DND-41 (cell line): ENCODE measurements at regions not wholly inside any gene's neighbourhood (a gene's known extent, or its start where the extent isn't known, plus 50 kb on each side); places are given as distances from the start of the nearest gene placed in this dataset.

Experiments
- ATAC-seq: fragments of 200-7000 bp; cut with Tn5 transposase; 3 replicates; pipeline ENCODE4 v1.9.1; 2021; ENCODE audit warnings: low read depth; ENCODE audit not compliant: insufficient read depth
- DNase-seq: peaks from one replicate; pipeline ENCODE4 v3.0.0-alpha.2; 2020
- H2AFZ ChIP-seq: 2 replicates; pipeline ENCODE4 v1.6.0; 2012; ENCODE audit warnings: low read depth, low read length
- H3K27ac ChIP-seq: 2 replicates; pipeline ENCODE4 v1.5.1; 2012; ENCODE audit warnings: low read length, inconsistent platforms
- H3K27me3 ChIP-seq: fragments of 200-600 bp; sonication (generic); 2 replicates; pipeline ENCODE4 v1.6.0; 2012; ENCODE audit warnings: low read length, mild to moderate bottlenecking, inconsistent platforms; ENCODE audit not compliant: insufficient read depth, poor library complexity
- H3K36me3 ChIP-seq: 2 replicates; pipeline ENCODE4 v1.5.1; 2012; ENCODE audit warnings: low read length, inconsistent platforms; ENCODE audit not compliant: insufficient read depth
- H3K4me1 ChIP-seq: 2 replicates; pipeline ENCODE4 v1.5.1; 2012; ENCODE audit warnings: mild to moderate bottlenecking, low read length; ENCODE audit not compliant: insufficient read depth
- H3K4me2 ChIP-seq: 2 replicates; pipeline ENCODE4 v1.6.0; 2012; ENCODE audit warnings: mild to moderate bottlenecking, moderate library complexity, low read length, inconsistent platforms; ENCODE audit not compliant: insufficient read depth
- H3K4me3 ChIP-seq, 2 experiments: fragments of 200-600 bp in 1 of 2; shearing (Covaris generic) in 1 of 2; 2 replicates each; pipeline ENCODE4 v1.5.1; 2012 to 2016; ENCODE audit warnings: inconsistent platforms in 2 of 2, low read length in 2 of 2, mild to moderate bottlenecking in 2 of 2, low read depth in 1 of 2, moderate library complexity in 1 of 2
- H3K79me2 ChIP-seq: 2 replicates; pipeline ENCODE4 v1.6.0; 2012; ENCODE audit warnings: low read length, inconsistent platforms; ENCODE audit not compliant: insufficient read depth
- H3K9ac ChIP-seq: 2 replicates; pipeline ENCODE4 v1.6.0; 2012; ENCODE audit warnings: low read depth, mild to moderate bottlenecking, inconsistent platforms, low read length, moderate library complexity
- H3K9me3 ChIP-seq: 2 replicates; pipeline ENCODE4 v1.5.1; 2012; ENCODE audit warnings: low read length, moderate library complexity, mild to moderate bottlenecking, inconsistent platforms; ENCODE audit not compliant: insufficient read depth, severe bottlenecking
- H4K20me1 ChIP-seq: 2 replicates; pipeline ENCODE4 v1.6.0; 2012; ENCODE audit warnings: low read length; ENCODE audit not compliant: insufficient read depth
- EZH2 ChIP-seq: IDR thresholded peaks from 3 replicates; pipeline ENCODE4 v1.6.1; 2012; ENCODE audit warnings: borderline replicate concordance, low read depth, mild to moderate bottlenecking, moderate library complexity, low read length, inconsistent platforms; ENCODE audit not compliant: severe bottlenecking
- TF ChIP-seq, protein P1 (sequence below): IDR thresholded peaks from 2 replicates; pipeline ENCODE4 v1.5.1; 2012; ENCODE audit warnings: borderline replicate concordance, low read length, moderate library complexity, mild to moderate bottlenecking; ENCODE audit not compliant: poor library complexity, severe bottlenecking; ENCODE audit errors: extremely low read depth

DNA sequence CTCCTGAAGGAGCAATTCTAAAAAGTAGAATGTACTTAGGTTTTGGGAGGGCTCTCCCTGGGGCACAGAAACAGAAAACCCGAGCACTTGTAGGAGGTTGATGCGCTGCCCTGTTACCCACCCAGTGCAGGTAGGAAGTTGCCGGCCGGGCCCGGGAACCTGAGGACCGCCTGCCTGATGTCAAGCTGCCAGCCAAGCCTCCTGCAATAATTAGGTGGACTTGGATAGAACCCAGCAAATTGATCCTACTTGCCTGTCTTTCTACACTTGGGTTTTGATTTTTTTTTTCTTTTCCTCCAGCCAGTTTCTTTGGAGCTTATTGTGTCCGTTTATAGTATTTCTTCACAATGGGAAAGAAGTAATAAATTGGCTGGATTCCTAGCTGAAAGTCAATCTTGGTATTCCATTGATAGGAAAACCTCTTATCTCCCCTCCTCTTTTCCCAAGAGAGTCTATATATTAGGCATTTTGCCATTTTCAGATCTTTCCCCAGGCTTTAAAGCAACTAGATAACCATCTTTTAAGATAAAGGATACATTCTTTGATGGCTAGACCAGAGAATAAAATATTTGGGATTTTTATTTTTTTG, 78.3 kb upstream of the FYN start:
- no peak for DNase-seq
- Histone ChIP-seq H2AFZ (no peak overlapping the region), H3K27me3 (no peaks in the 10 kb centered on the region), H3K9me3 (no peaks in the 10 kb centered on the region), H3K4me2 (no peak overlapping the region), H3K27ac (no peak overlapping the region), H4K20me1 (no peaks in the 10 kb centered on the region), H3K79me2 (no peaks in the 10 kb centered on the region), H3K9ac (no peak overlapping the region), H3K4me1 (no peaks in the 10 kb centered on the region), H3K36me3 (no peaks in the 10 kb centered on the region), H3K4me3 (no peak overlapping the region)
- TF ChIP-seq, protein P1, sequence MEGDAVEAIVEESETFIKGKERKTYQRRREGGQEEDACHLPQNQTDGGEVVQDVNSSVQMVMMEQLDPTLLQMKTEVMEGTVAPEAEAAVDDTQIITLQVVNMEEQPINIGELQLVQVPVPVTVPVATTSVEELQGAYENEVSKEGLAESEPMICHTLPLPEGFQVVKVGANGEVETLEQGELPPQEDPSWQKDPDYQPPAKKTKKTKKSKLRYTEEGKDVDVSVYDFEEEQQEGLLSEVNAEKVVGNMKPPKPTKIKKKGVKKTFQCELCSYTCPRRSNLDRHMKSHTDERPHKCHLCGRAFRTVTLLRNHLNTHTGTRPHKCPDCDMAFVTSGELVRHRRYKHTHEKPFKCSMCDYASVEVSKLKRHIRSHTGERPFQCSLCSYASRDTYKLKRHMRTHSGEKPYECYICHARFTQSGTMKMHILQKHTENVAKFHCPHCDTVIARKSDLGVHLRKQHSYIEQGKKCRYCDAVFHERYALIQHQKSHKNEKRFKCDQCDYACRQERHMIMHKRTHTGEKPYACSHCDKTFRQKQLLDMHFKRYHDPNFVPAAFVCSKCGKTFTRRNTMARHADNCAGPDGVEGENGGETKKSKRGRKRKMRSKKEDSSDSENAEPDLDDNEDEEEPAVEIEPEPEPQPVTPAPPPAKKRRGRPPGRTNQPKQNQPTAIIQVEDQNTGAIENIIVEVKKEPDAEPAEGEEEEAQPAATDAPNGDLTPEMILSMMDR, result no peak
- TF ChIP-seq EZH2, result no peak
- no peak for ATAC-seq

DNA sequence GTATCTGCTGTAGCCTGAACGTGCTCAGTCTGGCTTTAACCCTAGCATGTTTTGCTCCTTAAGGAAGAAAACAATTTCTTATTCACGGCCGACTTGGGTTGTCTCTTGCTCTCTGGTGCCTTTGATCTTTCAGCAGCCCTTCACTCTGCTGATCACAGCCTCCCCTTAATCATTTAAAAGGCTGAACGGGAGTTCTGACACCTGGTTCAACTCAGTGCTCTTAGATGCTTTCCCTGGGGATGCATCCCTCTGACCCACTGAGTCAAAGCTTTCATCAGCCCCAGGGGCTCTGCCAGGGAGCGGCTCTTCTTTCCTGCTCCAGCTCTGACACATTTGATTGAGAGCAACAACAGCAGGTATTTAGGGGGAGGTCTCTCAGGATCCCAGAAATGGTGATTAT, 79.0 kb upstream of the FYN start:
- no peak overlapping the region for H3K9ac ChIP-seq
- no peak overlapping the region for H3K27ac ChIP-seq
- H3K27me3 ChIP-seq, result no peaks in the 10 kb centered on the region
- no peak overlapping the region for H3K4me3 ChIP-seq
- no peak overlapping the region for H2AFZ ChIP-seq
- ATAC-seq, result no peak
- no peak overlapping the region for H3K4me2 ChIP-seq
- no peaks in the 10 kb centered on the region for H4K20me1 ChIP-seq
- no peak for DNase-seq
- H3K36me3 ChIP-seq, result no peaks in the 10 kb centered on the region
- TF ChIP-seq, protein P1, result no peak
- no peak for TF ChIP-seq EZH2
- H3K4me1 ChIP-seq, result no peaks in the 10 kb centered on the region
- no peaks in the 10 kb centered on the region for H3K79me2 ChIP-seq
- H3K9me3 ChIP-seq, result no peaks in the 10 kb centered on the region

GRCh38 chr6:111952821-111953540, 79.7 kb upstream of the FYN start:
- no peak for TF ChIP-seq EZH2
- TF ChIP-seq, protein P1, result no peak
- no peak for ATAC-seq

DNA sequence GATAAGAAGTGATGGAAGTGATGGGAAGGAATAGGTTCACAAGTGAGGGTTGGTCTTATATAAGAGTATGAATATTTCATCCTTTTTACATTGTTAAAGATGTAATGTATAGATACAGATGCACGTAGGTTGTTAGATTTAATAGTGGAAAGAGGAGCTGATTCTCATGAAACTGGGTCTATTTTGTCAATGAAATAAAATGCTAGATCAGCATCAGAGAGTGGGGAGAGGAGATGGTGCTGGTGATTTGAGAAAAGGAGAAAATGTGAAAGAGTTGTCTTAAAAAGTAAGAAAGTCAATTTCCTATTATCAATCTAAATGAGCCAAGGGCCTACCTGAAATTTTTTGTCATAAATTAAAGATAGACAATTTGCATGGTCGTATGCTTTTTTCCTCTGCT, 82.8 kb upstream of the FYN start:
- H3K4me1 ChIP-seq, result no peaks in the 10 kb centered on the region
- H3K4me2 ChIP-seq, result no peak overlapping the region
- no peaks in the 10 kb centered on the region for H3K79me2 ChIP-seq
- H2AFZ ChIP-seq, result no peak overlapping the region
- ATAC-seq (no peak), DNase-seq (no peak)
- no peaks in the 10 kb centered on the region for H4K20me1 ChIP-seq
- TF ChIP-seq, protein P1, result no peak
- TF ChIP-seq EZH2, result no peak
- H3K4me3 ChIP-seq, result no peak overlapping the region
- H3K36me3 ChIP-seq, result no peaks in the 10 kb centered on the region
- H3K9me3 ChIP-seq, result no peaks in the 10 kb centered on the region
- H3K9ac ChIP-seq, result no peak overlapping the region
- H3K27me3 ChIP-seq, result no peaks in the 10 kb centered on the region
- no peak overlapping the region for H3K27ac ChIP-seq

More at GRCh38 chr6:111952821-111953540, 79.7 kb upstream of the FYN start:
- H3K4me2 ChIP-seq, result no peak overlapping the region
- no peaks in the 10 kb centered on the region for H3K79me2 ChIP-seq
- H2AFZ ChIP-seq, result no peak overlapping the region
- H3K4me3 ChIP-seq, result no peak overlapping the region
- H4K20me1 ChIP-seq, result no peaks in the 10 kb centered on the region
- DNase-seq, result no peak
- H3K9me3 ChIP-seq, result no peaks in the 10 kb centered on the region
- H3K36me3 ChIP-seq, result no peaks in the 10 kb centered on the region
- H3K4me1 ChIP-seq, result no peaks in the 10 kb centered on the region
- no peak overlapping the region for H3K9ac ChIP-seq
- no peak overlapping the region for H3K27ac ChIP-seq
- no peaks in the 10 kb centered on the region for H3K27me3 ChIP-seq
